ENCODE measurements at regions not wholly inside any gene's neighbourhood (a gene's known extent, or its start where the extent isn't known, plus 50 kb on each side); places are given as distances from the start of the nearest gene placed in this dataset.

DNA sequence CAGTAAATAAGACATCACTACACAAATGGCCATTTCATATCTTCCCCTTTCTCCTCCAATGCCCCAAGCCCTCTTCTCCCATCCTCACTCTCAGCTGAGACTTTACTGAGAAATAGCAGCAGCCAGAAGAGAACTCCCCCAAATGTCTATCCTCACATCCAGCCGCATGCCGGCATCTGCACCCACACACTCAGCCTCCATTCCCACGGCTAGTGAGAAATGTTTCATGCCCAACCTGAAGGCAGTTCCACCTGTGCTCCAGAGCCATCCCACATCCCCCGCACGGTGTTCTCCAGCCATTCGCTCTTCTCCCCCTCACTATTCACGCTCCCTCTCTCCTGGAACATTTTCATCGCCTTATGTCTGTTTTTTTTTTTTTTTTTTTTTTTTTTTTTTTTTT, 208.7 kb upstream of the DIO3 start:
- Histone ChIP-seq H3K4me2 (ENCODE audit: low read length, poor library complexity, severe bottlenecking) (no peak overlapping the region), H3K79me1 (replicated peaks; ENCODE audit: low read length, poor library complexity, severe bottlenecking) (no peaks in the 10 kb centered on the region), H2BK15ac (ENCODE audit: low read depth, poor library complexity, severe bottlenecking) (no peak overlapping the region), H3K27ac (ENCODE audit: low read length, poor library complexity, severe bottlenecking) (no peak overlapping the region), H3K4ac (ENCODE audit: low read depth in 1 of 2, low read length in 2 of 2) (no peak overlapping the region), H3K9ac (ENCODE audit: low read length) (no peak overlapping the region), H2BK120ac (ENCODE audit: low read depth, low read length) (no peak overlapping the region), H3K18ac (ENCODE audit: low read depth in 1 of 2, low read length in 2 of 2) (no peak overlapping the region), H3K9me3 (ENCODE audit: control insufficient read depth, low read length) (peaks cover 29% of the 10 kb centered on the region), H3K4me1 (ENCODE audit: control insufficient read depth, insufficient read depth, low read depth, low read length) (no peaks in the 10 kb centered on the region), H2BK5ac (ENCODE audit: low read depth, low read length, poor library complexity, severe bottlenecking) (no peak overlapping the region), H4K8ac (ENCODE audit: low read length) (no peak overlapping the region), H4K91ac (ENCODE audit: low read length) (no peak overlapping the region), H3K27me3 (ENCODE audit: control insufficient read depth in 1 of 2, insufficient read depth in 1 of 2, low read length in 2 of 2) (peaks cover 0 to 10% of the 10 kb centered on the region in 2 experiments), H3K36me3 (ENCODE audit: control insufficient read depth in 1 of 2, insufficient read depth in 2 of 2, low read depth in 1 of 2, low read length in 2 of 2) (no peaks in the 10 kb centered on the region), H3K4me3 (ENCODE audit: insufficient read depth in 1 of 2, low read depth in 1 of 2, low read length in 2 of 2) (no peak overlapping the region), H2AK5ac (ENCODE audit: low read length, severe bottlenecking) (no peak overlapping the region), H2BK12ac (ENCODE audit: low read length in 2 of 2) (no peak overlapping the region), H3K14ac (ENCODE audit: low read length in 2 of 2) (no peak overlapping the region), H2AFZ (ENCODE audit: low read depth, low read length) (no peak overlapping the region), H3K23ac (ENCODE audit: low read length in 2 of 2) (no peak overlapping the region)
- WGBS, result 92% methylated on average over 6 of the region's 8 CpGs
- no peak for DNase-seq

DNA sequence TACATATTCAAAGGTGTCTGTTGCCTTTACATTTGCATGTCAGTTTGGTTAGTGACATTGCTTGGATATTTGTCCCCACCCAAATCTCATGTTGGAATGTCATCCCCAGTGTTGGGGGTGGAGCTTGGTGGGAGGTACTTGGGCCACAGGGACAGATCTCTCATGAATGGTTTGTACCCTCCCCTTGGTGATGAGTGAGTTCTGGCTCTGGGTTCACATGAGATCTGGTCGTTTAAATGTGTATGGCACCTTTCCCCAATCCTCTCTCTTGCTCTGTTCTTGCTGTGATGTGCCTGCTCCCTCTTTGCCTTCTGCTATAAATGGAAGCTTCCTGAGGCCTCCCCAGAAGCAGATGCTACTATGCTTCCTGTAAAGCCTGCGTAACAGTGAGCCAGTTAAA, 207.9 kb upstream of the DIO3 start:
- no peaks in the 10 kb centered on the region for H3K36me3 ChIP-seq (ENCODE audit: control insufficient read depth in 1 of 2, insufficient read depth in 2 of 2, low read depth in 1 of 2, low read length in 2 of 2)
- H4K91ac ChIP-seq (ENCODE audit: low read length), result no peak overlapping the region
- H2BK5ac ChIP-seq (ENCODE audit: low read depth, low read length, poor library complexity, severe bottlenecking), result no peak overlapping the region
- H3K9ac ChIP-seq (ENCODE audit: low read length), result no peak overlapping the region
- no peak overlapping the region for H2BK120ac ChIP-seq (ENCODE audit: low read depth, low read length)
- no peak overlapping the region for H3K4ac ChIP-seq (ENCODE audit: low read depth in 1 of 2, low read length in 2 of 2)
- no peak overlapping the region for H3K4me2 ChIP-seq (ENCODE audit: low read length, poor library complexity, severe bottlenecking)
- no peak overlapping the region for H2BK15ac ChIP-seq (ENCODE audit: low read depth, poor library complexity, severe bottlenecking)
- no peak overlapping the region for H4K8ac ChIP-seq (ENCODE audit: low read length)
- H3K27me3 ChIP-seq (ENCODE audit: control insufficient read depth in 1 of 2, insufficient read depth in 1 of 2, low read length in 2 of 2), result peaks cover 0 to 13% of the 10 kb centered on the region in 2 experiments
- WGBS, result 64% methylated on average over 1 of the region's 2 CpGs
- no peak overlapping the region for H2AK5ac ChIP-seq (ENCODE audit: low read length, severe bottlenecking)
- no peak overlapping the region for H3K23ac ChIP-seq (ENCODE audit: low read length in 2 of 2)
- H3K14ac ChIP-seq (ENCODE audit: low read length in 2 of 2), result no peak overlapping the region
- peaks cover 25% of the 10 kb centered on the region for H3K9me3 ChIP-seq (ENCODE audit: control insufficient read depth, low read length)
- H3K27ac ChIP-seq (ENCODE audit: low read length, poor library complexity, severe bottlenecking), result no peak overlapping the region
- H2BK12ac ChIP-seq (ENCODE audit: low read length in 2 of 2), result no peak overlapping the region
- H3K18ac ChIP-seq (ENCODE audit: low read depth in 1 of 2, low read length in 2 of 2), result no peak overlapping the region
- no peak overlapping the region for H3K4me3 ChIP-seq (ENCODE audit: insufficient read depth in 1 of 2, low read depth in 1 of 2, low read length in 2 of 2)
- no peaks in the 10 kb centered on the region for H3K4me1 ChIP-seq (ENCODE audit: control insufficient read depth, insufficient read depth, low read depth, low read length)
- no peak overlapping the region for H2AFZ ChIP-seq (ENCODE audit: low read depth, low read length)
- DNase-seq, result no peak
- no peaks in the 10 kb centered on the region for H3K79me1 ChIP-seq (replicated peaks; ENCODE audit: low read length, poor library complexity, severe bottlenecking)

DNA sequence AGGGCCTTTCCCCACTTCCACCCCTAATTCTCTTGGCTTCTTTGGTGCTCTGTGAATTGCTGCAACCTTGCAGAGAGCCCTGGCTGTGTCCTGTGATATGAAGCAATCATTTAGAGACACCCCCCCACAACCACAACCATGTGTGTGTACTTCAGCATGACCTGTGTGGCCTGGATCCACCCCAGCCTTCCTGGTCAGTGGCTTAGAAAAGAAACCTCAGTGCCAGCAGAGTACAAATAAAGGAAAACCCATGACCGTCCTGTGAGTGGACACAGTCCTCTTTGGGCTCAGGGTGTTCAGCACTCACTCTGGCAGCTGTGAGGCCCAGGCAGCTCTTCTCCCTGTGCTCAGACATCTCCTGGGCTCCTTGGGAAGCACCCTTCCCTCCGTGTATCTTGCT, 206.6 kb upstream of the DIO3 start:
- H2AFZ ChIP-seq (ENCODE audit: low read depth, low read length), result no peak overlapping the region
- H3K4me1 ChIP-seq (ENCODE audit: control insufficient read depth, insufficient read depth, low read depth, low read length), result no peaks in the 10 kb centered on the region
- H4K91ac ChIP-seq (ENCODE audit: low read length), result no peak overlapping the region
- no peak overlapping the region for H3K9ac ChIP-seq (ENCODE audit: low read length)
- no peak for DNase-seq
- H2BK15ac ChIP-seq (ENCODE audit: low read depth, poor library complexity, severe bottlenecking), result no peak overlapping the region
- H3K18ac ChIP-seq (ENCODE audit: low read depth in 1 of 2, low read length in 2 of 2), result no peak overlapping the region
- H2BK12ac ChIP-seq (ENCODE audit: low read length in 2 of 2), result no peak overlapping the region
- no peak overlapping the region for H3K4me2 ChIP-seq (ENCODE audit: low read length, poor library complexity, severe bottlenecking)
- no peak overlapping the region for H3K14ac ChIP-seq (ENCODE audit: low read length in 2 of 2)
- no peak overlapping the region for H3K4ac ChIP-seq (ENCODE audit: low read depth in 1 of 2, low read length in 2 of 2)
- H3K36me3 ChIP-seq (ENCODE audit: control insufficient read depth in 1 of 2, insufficient read depth in 2 of 2, low read depth in 1 of 2, low read length in 2 of 2), result no peaks in the 10 kb centered on the region
- peaks cover 25% of the 10 kb centered on the region for H3K9me3 ChIP-seq (ENCODE audit: control insufficient read depth, low read length)
- 85% methylated on average over 2 of the region's 2 CpGs for WGBS
- H3K27ac ChIP-seq (ENCODE audit: low read length, poor library complexity, severe bottlenecking), result no peak overlapping the region
- H2BK120ac ChIP-seq (ENCODE audit: low read depth, low read length), result no peak overlapping the region
- H3K27me3 ChIP-seq (ENCODE audit: control insufficient read depth in 1 of 2, insufficient read depth in 1 of 2, low read length in 2 of 2), result peaks cover 0 to 19% of the 10 kb centered on the region in 2 experiments
- H4K8ac ChIP-seq (ENCODE audit: low read length), result no peak overlapping the region
- no peak overlapping the region for H3K4me3 ChIP-seq (ENCODE audit: insufficient read depth in 1 of 2, low read depth in 1 of 2, low read length in 2 of 2)
- no peak overlapping the region for H2AK5ac ChIP-seq (ENCODE audit: low read length, severe bottlenecking)
- no peak overlapping the region for H2BK5ac ChIP-seq (ENCODE audit: low read depth, low read length, poor library complexity, severe bottlenecking)
- no peaks in the 10 kb centered on the region for H3K79me1 ChIP-seq (replicated peaks; ENCODE audit: low read length, poor library complexity, severe bottlenecking)
- no peak overlapping the region for H3K23ac ChIP-seq (ENCODE audit: low read length in 2 of 2)

DNA sequence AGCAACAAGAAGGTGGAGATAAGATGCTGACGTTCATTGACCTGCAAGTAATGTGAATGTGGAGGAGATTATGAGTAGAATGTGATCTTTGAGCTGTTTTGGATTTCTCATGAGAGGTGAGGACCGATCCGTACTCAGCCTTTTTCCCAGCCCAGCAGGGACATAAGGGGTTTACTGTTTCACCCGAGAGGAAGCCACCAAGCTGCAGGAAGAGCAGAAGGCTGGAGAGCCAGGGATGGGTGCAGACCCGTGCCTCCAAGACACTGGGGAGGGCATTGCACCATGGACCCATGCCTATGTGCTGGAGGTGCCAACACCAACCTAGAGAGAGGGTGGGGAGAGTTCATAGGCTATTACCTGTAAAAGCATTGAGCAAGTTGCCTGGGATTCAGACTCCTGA, 206.0 kb upstream of the DIO3 start:
- Histone ChIP-seq H2BK5ac (ENCODE audit: low read depth, low read length, poor library complexity, severe bottlenecking) (no peak overlapping the region), H3K4ac (ENCODE audit: low read depth in 1 of 2, low read length in 2 of 2) (no peak overlapping the region), H3K23ac (ENCODE audit: low read length in 2 of 2) (no peak overlapping the region), H2BK15ac (ENCODE audit: low read depth, poor library complexity, severe bottlenecking) (no peak overlapping the region), H3K4me3 (ENCODE audit: insufficient read depth in 1 of 2, low read depth in 1 of 2, low read length in 2 of 2) (no peak overlapping the region), H3K18ac (ENCODE audit: low read depth in 1 of 2, low read length in 2 of 2) (no peak overlapping the region), H2BK12ac (ENCODE audit: low read length in 2 of 2) (no peak overlapping the region), H3K27me3 (ENCODE audit: control insufficient read depth in 1 of 2, insufficient read depth in 1 of 2, low read length in 2 of 2) (peaks cover 0 to 19% of the 10 kb centered on the region in 2 experiments), H2AFZ (ENCODE audit: low read depth, low read length) (no peak overlapping the region), H2AK5ac (ENCODE audit: low read length, severe bottlenecking) (no peak overlapping the region), H3K36me3 (ENCODE audit: control insufficient read depth in 1 of 2, insufficient read depth in 2 of 2, low read depth in 1 of 2, low read length in 2 of 2) (no peaks in the 10 kb centered on the region), H3K14ac (ENCODE audit: low read length in 2 of 2) (no peak overlapping the region), H4K8ac (ENCODE audit: low read length) (no peak overlapping the region), H3K9ac (ENCODE audit: low read length) (no peak overlapping the region), H3K4me2 (ENCODE audit: low read length, poor library complexity, severe bottlenecking) (no peak overlapping the region), H3K4me1 (ENCODE audit: control insufficient read depth, insufficient read depth, low read depth, low read length) (no peaks in the 10 kb centered on the region), H2BK120ac (ENCODE audit: low read depth, low read length) (no peak overlapping the region), H3K9me3 (ENCODE audit: control insufficient read depth, low read length) (peaks cover 24% of the 10 kb centered on the region), H3K79me1 (replicated peaks; ENCODE audit: low read length, poor library complexity, severe bottlenecking) (no peaks in the 10 kb centered on the region), H4K91ac (ENCODE audit: low read length) (no peak overlapping the region), H3K27ac (ENCODE audit: low read length, poor library complexity, severe bottlenecking) (no peak overlapping the region)
- WGBS, result 70% methylated on average over 5 of the region's 5 CpGs
- no peak for DNase-seq
